Heart right ventricle (tissue), 16 donors: ENCODE measurements at regions not wholly inside any gene's neighbourhood (a gene's known extent, or its start where the extent isn't known, plus 50 kb on each side); places are given as distances from the start of the nearest gene placed in this dataset.
"Not testable (repeated sequence)": the region's sequence is repeated elsewhere in the genome, so short reads cannot be mapped to it uniquely, and the experiment has no call there.

Experiments used
- ATAC-seq, 8 donors: fragments of 200-7000 bp; cut with Tn5 transposase; one replicate each; pipeline ENCODE4 v1.9.1; 2020; ENCODE audit warnings: mild to moderate bottlenecking in 8 of 8, moderate library complexity in 8 of 8, moderate number of reproducible peaks in 1 of 8
- DNase-seq, 2 donors: peaks; one replicate each; pipeline ENCODE4 v3.0.0-alpha.2; 2020
- H3K27ac ChIP-seq, 10 donors: fragments of 200-600 bp; sonication (generic) in 2 of 10; one replicate each; pipeline versions ENCODE4 v1.5.0 to v1.8.0; 2020 to 2022; ENCODE audit warnings: mild to moderate bottlenecking in 3 of 10
- H3K27me3 ChIP-seq, 7 donors: fragments of 200-600 bp; one replicate each; pipeline ENCODE4 v1.8.0; 2021 to 2022; ENCODE audit warnings: mild to moderate bottlenecking in 2 of 7
- H3K36me3 ChIP-seq, 9 donors: fragments of 200-600 bp; sonication (generic) in 1 of 9; one replicate each; pipeline versions ENCODE4 v1.5.0 to v1.8.0; 2020 to 2022; ENCODE audit warnings: mild to moderate bottlenecking in 2 of 9
- H3K4me1 ChIP-seq, 9 donors: fragments of 200-600 bp; sonication (generic) in 1 of 9; one replicate each; pipeline versions ENCODE4 v1.5.0 to v1.8.0; 2020 to 2022; ENCODE audit warnings: mild to moderate bottlenecking in 4 of 9
- H3K4me3 ChIP-seq, 10 donors: fragments of 200-600 bp; sonication (generic) in 2 of 10; one replicate each; pipeline versions ENCODE4 v1.5.0 to v1.8.0; 2020 to 2022; ENCODE audit warnings: mild to moderate bottlenecking in 7 of 10, moderate library complexity in 2 of 10
- H3K9me3 ChIP-seq, 11 donors: fragments of 200-600 bp in 10 of 11; sonication (generic) in 2 of 11; one replicate each; pipeline versions ENCODE4 v1.5.0 to v1.8.0; 2013 to 2022; ENCODE audit warnings: mild to moderate bottlenecking in 2 of 11, control low read depth in 1 of 11, moderate library complexity in 1 of 11
- WGBS, 2 donors: extraction: QIAGEN DNeasy Blood & Tissue Kit; methylation state at CpG; one replicate each; pipeline ENCODE4 v1.1.7; 2013; ENCODE audit warnings: inconsistent platforms in 1 of 2; 5-methylcytosine and 5-hydroxymethylcytosine counted together
- intact Hi-C, 10 donors: fragments of 100-400 bp; cut with DNase I; formaldehyde crosslinking; loops; one replicate each; pipeline versions ENCODE4 v1.11.1 to v1.14.2; 2022
- TF ChIP-seq, protein P1 (sequence below), 9 donors: fragments of 200-600 bp; sonication (generic) in 2 of 9; IDR thresholded peaks; one replicate each; pipeline versions ENCODE4 v1.5.0 to v1.8.0; 2021 to 2022; ENCODE audit warnings: antibody characterized with exemption in 9 of 9, mild to moderate bottlenecking in 5 of 9, moderate library complexity in 1 of 9
- donor health status: Arrhythmogenic right ventricular cardiomyopathy.
- donor health status: ischemic (EF 13 %, LVEDD 7.1; RV severe dilation, severe dysfunction).
- donor health status: healthy with polysubstance abuse.
- donor health status: DM: no; HTN: yes; CAD: no.
- donor health status: DM: no; HTN: no; CAD: no.
- donor health status: ischemic (EF 25% LVEDD 6.9; RV normal size, moderate dysfunction).
- donor health status: ischemic (EF 25% LVEDD 5.7; RV mildly dilated, moderate dysfunction).
- donor health status: healthy.
- donor health status: DM: yes; HTN: yes; CAD: no.
- donor health status: Ischemic cardiomyopathy.
- donor health status: ischemic (EF 35%, LVEDD 5.7; RV mildly dilated, moderate dysfunction).
- donor health status: nonischemic (EF 11% LVEDD 7.7; RV severe dilation, severe dysfunction).
- donor health status: DM: yes; HTN: yes; CAD: no.
- donor health status: PGD.
- donor health status: ischemic (EF 29% LVEDD 5.4; RV normal size, mild dysfunction).
- donor health status: nonischemic (EF 23%, LVEDD 6.1; RV moderate dilation, normal function).

DNA sequence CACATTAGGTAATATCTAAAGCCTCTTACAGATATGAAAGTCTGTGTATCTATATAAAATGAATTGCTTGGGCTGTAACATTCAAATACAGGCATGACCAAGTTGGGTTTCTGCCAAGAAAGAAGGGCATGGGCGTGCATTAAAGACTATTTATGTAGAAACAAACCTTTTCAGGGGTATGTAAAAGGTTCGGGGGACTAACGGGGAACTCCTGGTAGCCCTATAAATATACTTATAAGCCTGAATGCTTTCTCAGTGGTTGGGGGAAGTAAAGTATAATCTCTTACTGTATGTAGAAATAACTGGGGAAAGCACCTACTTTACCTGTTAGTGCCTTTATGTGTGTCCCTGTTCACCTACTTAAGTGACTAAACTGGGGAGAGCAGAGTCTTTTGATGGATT lies 154.5 kb upstream of the TBL1XR1 start:
- WGBS, 2 donors = 92 to 93% methylated on average over 3 of the region's 3 CpGs
- no peak for ATAC-seq

DNA sequence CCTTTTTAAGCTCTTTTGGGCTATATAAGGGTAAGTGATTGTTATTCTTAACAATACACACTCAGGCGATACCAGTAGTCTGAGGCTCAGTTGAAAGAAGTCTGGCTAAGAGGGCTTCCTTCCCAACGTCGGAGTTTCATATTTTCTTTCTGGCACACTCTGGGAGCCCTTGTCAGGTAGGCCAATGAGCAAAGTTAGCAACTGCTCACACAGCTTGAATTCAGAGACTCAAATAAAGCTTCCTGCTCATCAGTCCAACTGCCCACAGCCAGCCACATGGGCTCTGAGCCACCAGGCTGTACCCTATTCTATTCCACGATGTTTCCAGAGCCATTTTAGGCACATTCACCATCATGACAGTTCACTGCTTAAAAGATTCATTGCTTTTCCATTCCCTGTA lies 155.1 kb upstream of the TBL1XR1 start:
- intact Hi-C loops = loop anchor here in 3 of 10 donors (10.0 kb wide), 3 partner anchors 228 to 308 kb away; no protein-coding TSS in a partner anchor
- Histone ChIP-seq H3K4me3 (no peak overlapping the region), H3K27me3 (no peaks in the 10 kb centered on the region), H3K36me3 (no peaks in the 10 kb centered on the region), H3K4me1 (peaks cover 9 to 24% (median 15%) of the 10 kb centered on the region in 9 donors), H3K9me3 (no peaks in the 10 kb centered on the region), H3K27ac (no peak overlapping the region)
- ATAC-seq = no peak
- TF ChIP-seq, protein P1, sequence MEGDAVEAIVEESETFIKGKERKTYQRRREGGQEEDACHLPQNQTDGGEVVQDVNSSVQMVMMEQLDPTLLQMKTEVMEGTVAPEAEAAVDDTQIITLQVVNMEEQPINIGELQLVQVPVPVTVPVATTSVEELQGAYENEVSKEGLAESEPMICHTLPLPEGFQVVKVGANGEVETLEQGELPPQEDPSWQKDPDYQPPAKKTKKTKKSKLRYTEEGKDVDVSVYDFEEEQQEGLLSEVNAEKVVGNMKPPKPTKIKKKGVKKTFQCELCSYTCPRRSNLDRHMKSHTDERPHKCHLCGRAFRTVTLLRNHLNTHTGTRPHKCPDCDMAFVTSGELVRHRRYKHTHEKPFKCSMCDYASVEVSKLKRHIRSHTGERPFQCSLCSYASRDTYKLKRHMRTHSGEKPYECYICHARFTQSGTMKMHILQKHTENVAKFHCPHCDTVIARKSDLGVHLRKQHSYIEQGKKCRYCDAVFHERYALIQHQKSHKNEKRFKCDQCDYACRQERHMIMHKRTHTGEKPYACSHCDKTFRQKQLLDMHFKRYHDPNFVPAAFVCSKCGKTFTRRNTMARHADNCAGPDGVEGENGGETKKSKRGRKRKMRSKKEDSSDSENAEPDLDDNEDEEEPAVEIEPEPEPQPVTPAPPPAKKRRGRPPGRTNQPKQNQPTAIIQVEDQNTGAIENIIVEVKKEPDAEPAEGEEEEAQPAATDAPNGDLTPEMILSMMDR (IDR thresholded peaks at IDR 0.05) = no peak
- no peak for DNase-seq
- WGBS, 2 donors = 61 to 72% methylated on average over 4 of the region's 4 CpGs

More for the DNA sequence above, 154.5 kb upstream of the TBL1XR1 start:
- Histone ChIP-seq H3K4me1 (peaks cover 3 to 23% (median 13%) of the 10 kb centered on the region in 9 donors), H3K36me3 (no peaks in the 10 kb centered on the region), H3K9me3 (no peaks in the 10 kb centered on the region), H3K4me3 (no peak overlapping the region), H3K27me3 (no peaks in the 10 kb centered on the region), H3K27ac (no peak overlapping the region)
- TF ChIP-seq, protein P1 (IDR thresholded peaks at IDR 0.05) = no peak
- intact Hi-C loops = loop anchor here in 3 of 10 donors (10.0 kb wide), 3 partner anchors 227 to 307 kb away; no protein-coding TSS in a partner anchor
- DNase-seq = no peak

DNA sequence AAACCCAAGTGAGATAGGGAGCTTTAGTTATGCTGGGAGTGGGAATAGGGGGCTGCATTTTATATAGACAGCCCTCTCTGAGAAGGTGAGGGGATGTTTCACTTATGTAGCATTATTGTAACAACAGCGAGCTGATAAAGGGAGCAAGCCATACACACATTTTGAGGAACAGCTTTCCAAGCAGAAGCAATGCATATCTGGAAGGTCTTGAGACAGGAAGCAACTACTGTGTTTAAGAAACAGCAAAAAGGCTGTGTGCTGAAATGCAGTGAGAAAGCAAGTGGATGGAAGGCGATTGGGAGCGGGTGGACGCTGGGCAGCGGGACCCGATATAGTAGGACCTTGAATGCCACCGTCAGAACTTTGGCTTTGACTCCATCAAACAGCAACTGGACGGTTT lies 155.9 kb upstream of the TBL1XR1 start:
- no peak overlapping the region for H3K27ac ChIP-seq
- H3K36me3 ChIP-seq = no peaks in the 10 kb centered on the region
- H3K4me1 ChIP-seq = peaks cover 13 to 30% (median 22%) of the 10 kb centered on the region in 9 donors
- intact Hi-C loops = loop anchor here in 3 of 10 donors (10.0 kb wide), 3 partner anchors 228 to 308 kb away; no protein-coding TSS in a partner anchor
- DNase-seq (no peak), ATAC-seq (no peak)
- 82 to 92% methylated on average over 8 of the region's 8 CpGs for WGBS, 2 donors
- TF ChIP-seq, protein P1 (IDR thresholded peaks at IDR 0.05) = no peak
- H3K27me3 ChIP-seq = no peaks in the 10 kb centered on the region
- H3K9me3 ChIP-seq = no peaks in the 10 kb centered on the region
- H3K4me3 ChIP-seq = no peak overlapping the region

DNA sequence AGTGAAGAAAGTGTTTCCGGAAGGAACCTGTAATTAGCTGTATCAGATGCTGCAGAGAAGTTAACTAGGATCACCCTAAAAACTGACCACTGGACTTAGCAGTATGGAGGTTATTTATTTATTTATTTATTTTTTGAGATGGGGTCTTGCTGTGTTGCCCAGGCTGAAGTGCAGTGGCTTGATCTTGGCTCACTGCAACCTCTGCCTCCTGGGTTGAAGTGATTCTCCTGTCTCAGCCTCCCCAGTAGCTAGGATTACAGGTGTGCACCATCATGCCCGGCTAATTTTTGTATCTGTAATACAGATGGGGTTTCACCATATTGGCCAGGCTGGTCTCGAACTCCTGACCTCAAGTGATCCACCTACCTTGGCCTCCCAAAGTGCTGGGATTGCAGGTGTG lies 156.6 kb upstream of the TBL1XR1 start:
- not testable (repeated sequence) for H3K36me3 ChIP-seq, H3K27me3 ChIP-seq, H3K9me3 ChIP-seq, H3K4me3 ChIP-seq, ATAC-seq, DNase-seq, H3K27ac ChIP-seq
- H3K4me1 ChIP-seq = peaks cover 14 to 38% (median 28%) of the 10 kb centered on the region in 9 donors
- intact Hi-C loops = loop anchor here in 3 of 10 donors (10.0 kb wide), 3 partner anchors 229 to 309 kb away; no protein-coding TSS in a partner anchor
- WGBS, 2 donors = 99 to 100% methylated on average over 3 of the region's 3 CpGs

DNA sequence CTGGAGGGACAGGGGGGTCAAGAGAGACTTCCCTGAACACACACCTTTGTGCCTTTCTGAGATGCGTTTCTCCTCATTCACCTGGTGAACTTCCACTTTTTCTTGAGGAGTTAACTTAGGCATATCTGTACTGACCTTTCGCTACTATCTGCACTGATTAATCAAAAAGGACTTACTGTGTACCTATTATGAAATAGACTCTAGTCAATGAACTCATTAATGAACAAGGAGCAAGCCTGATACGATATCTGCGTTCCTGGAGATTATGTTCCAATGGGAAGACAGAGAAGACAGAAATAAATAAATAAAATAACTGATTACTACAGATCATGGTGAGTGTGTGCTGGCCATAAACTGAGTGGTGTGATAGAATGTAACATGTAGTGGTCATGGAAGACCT lies 157.2 kb upstream of the TBL1XR1 start:
- peaks cover 20 to 43% (median 34%) of the 10 kb centered on the region in 9 donors for H3K4me1 ChIP-seq
- DNase-seq = no peak
- no peaks in the 10 kb centered on the region for H3K36me3 ChIP-seq
- H3K9me3 ChIP-seq = no peaks in the 10 kb centered on the region
- ATAC-seq = no peak
- intact Hi-C loops = loop anchor here in 3 of 10 donors (10.0 kb wide), 3 partner anchors 230 to 310 kb away; no protein-coding TSS in a partner anchor
- no peak overlapping the region for H3K4me3 ChIP-seq
- no peak overlapping the region for H3K27ac ChIP-seq
- WGBS, 2 donors = 85 to 97% methylated on average over 4 of the region's 4 CpGs
- TF ChIP-seq, protein P1 (IDR thresholded peaks at IDR 0.05) = no peak
- no peaks in the 10 kb centered on the region for H3K27me3 ChIP-seq
